Stimulated activated CD4-positive, alpha-beta T cell treated with anti-CD3 and anti-CD28 coated beads, Interleukin-12 subunit alpha, Interleukin-12 subunit beta, amount 100 ng/mL, for 4 hours (primary cell): ENCODE measurements at regions not wholly inside any gene's neighbourhood (a gene's known extent, or its start where the extent isn't known, plus 50 kb on each side); places are given as distances from the start of the nearest gene placed in this dataset.
"Not testable (repeated sequence)": the region's sequence is repeated elsewhere in the genome, so short reads cannot be mapped to it uniquely, and the experiment has no call there.

Source experiments
- DNase-seq: peaks from one replicate; pipeline ENCODE4 v3.0.0-alpha.2; 2020

- no peak for DNase-seq
Observed at GRCh38 chr2:13942111-13942510, 690.4 kb upstream of the LRATD1 start.

DNA sequence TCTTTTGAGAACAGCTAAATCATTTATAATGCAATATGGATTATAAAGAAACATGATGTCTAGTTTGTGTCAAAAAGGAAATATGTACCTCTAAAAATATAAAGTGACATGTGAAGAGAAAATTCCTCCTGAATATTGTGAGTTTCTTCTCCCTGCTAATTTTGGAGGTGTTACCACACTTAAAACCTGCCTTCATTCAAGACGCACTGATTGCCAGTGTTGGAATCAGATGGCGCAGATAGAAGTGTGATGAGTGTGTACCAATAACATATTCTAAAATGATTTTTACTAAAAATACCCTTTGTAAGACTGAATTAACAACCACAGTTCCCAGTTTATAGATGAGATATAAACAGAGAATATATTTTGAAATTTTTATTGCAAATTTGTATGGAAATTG lies 681.8 kb upstream of the LRATD1 start:
- no peak for DNase-seq

GRCh38 chr2:13968811-13969210 lies 663.7 kb upstream of the LRATD1 start:
- no peak for DNase-seq

- DNase-seq: no peak
Observed at GRCh38 chr2:13986119-13986720, 646.3 kb upstream of the LRATD1 start.

GRCh38 chr2:13996527-13996926 lies 636.0 kb upstream of the LRATD1 start:
- no peak for DNase-seq

- no peak for DNase-seq
Observed at GRCh38 chr2:14011190-14011589, 621.3 kb upstream of the LRATD1 start.

DNA sequence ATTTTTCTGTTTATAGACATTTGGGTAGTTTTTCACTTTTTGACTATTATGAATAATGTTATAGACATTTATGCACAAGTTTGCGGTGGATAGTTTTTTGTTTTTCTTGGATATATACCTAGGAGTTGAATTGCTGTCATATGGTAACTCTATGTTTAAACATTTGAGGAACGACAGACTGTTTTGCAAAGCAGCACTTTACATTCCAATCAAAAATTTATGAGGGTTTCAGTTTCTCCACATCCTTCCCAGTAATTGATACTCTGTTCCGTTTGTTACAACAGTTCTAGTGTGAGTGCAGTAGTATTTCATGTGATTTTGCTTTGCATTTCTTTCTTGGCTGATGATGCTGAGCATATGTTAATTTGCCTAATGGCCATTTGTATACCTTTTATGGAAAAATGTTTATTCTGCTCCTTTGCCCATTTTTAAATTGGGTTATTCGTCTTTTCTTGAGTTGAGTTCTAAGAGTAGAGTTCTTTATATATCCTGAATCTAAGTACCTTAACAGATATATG lies 617.3 kb upstream of the LRATD1 start:
- no peak for DNase-seq

GRCh38 chr2:14016289-14016955 lies 616.1 kb upstream of the LRATD1 start:
- DNase-seq: no peak

DNA sequence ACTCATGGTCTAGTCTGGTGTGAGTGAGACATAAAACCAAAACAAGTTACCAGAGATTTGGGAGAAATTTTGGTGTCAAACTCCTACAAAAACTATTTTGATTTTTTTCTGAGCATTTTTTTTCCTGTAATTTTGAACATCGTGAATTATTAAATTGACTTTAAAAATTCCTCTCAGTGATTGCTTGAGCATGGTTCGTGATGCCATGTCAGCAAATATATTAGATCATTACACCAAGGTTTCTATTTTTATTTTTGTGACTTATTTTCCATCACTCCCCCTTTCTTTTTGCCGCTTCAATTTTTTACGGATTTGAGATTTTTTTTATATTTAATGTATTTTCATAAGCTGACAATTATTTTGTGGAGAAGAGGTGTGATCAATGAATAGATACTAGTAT lies 613.9 kb upstream of the LRATD1 start:
- DNase-seq: no peak

DNA sequence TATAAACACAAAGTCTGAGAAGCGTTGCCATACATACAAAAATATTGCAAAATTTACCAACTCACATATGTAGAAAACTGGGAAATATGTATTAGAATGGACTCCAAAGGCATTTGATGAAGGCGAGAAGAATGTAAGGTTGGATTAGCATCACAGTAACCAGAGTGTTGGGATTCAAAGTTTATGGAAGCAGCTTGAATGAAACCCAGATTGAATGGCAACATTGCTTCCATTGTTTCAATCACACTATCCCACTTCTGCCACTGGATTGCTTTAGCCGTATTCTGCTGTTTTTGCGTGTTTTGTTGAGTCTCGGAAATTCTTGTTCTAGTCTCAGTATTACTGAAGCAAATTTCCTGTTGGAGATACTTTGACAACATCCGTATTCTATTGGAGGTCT lies 609.0 kb upstream of the LRATD1 start:
- DNase-seq: no peak

DNA sequence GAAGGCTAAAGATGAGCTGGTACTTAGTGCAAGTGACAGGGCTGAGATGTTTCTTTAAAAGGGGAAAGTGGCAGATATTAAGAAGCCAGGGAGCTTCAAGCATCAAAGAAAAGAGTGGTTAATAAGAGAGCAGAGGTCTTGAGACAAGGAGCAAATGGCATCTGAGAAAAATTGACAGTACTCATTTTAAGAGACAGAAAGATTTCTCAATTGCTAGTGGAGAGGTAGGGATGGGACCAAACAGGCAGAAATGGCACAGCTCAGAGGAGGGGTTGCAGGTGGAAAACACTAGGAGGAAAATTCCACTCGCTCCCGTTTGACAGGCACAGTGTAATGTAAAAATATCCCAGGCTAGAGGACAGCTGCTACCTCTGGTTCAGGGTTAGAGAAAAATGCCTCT lies 593.4 kb upstream of the LRATD1 start:
- DNase-seq: no peak

- DNase-seq: no peak
Observed at GRCh38 chr2:14047491-14047890, 585.0 kb upstream of the LRATD1 start.

- DNase-seq: no peak
Observed at GRCh38 chr2:14051401-14051800, 581.1 kb upstream of the LRATD1 start.

- DNase-seq: no peak
Observed at GRCh38 chr2:14053105-14053504, 579.4 kb upstream of the LRATD1 start.

DNA sequence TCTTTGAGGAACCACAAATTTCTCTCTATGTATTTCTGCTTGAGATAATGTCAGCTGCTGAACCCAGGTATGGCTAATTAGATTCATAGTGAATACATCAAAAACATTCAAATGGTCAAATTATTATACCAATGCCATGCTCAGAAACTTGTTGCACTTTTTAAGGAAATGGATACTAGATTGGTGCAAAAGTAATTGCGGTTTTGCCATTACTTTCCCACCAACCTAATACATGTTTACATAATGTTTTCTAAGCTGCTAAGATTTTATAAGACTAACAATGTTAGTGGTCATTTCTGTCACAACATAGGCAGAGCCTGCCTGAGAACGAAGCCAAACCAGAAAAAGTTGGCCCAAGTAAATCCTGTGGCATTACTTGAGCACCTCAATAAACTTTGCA lies 568.2 kb upstream of the LRATD1 start:
- no peak for DNase-seq

- DNase-seq: no peak
Observed at GRCh38 chr2:14072338-14072737, 560.2 kb upstream of the LRATD1 start.

- no peak for DNase-seq
Observed at GRCh38 chr2:14074691-14075090, 557.8 kb upstream of the LRATD1 start.

DNA sequence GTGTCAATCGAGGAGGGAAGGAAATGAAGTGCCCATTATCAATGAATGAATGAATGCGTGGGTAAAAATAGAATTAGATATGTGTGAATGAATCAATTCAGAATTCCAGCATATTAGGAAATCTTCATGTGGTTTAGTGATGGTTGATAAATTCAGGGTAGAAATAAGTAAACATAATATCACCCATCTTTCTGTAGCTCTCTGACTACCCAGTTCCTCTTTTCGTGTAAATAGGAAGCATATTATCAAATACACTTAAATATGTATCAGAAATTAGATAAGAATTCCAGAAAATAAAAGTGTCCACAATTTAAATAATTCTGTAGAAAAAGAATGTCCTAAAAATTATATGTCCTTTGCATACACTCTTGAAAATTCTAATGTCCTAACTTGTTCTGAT lies 552.9 kb upstream of the LRATD1 start:
- no peak for DNase-seq

DNA sequence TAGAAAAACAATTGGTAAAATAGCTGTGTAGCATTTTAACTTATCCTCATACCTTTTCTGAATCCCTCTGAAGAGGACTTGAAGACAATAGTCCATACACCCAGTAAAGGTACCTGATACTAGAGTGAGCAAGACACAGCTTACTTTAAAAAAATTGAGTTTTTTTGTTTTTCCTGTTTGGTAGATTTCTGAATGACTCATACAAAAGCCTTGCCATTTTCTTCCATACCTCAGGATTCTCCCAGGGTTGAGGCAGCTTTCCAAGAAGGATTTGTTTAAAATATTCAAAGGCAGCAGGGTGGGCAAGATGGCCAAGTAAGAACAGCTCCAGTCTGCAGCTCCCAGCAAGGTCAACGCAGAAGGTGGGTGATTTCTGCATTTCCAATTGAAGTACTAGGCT lies 551.0 kb upstream of the LRATD1 start:
- DNase-seq: no peak

DNA sequence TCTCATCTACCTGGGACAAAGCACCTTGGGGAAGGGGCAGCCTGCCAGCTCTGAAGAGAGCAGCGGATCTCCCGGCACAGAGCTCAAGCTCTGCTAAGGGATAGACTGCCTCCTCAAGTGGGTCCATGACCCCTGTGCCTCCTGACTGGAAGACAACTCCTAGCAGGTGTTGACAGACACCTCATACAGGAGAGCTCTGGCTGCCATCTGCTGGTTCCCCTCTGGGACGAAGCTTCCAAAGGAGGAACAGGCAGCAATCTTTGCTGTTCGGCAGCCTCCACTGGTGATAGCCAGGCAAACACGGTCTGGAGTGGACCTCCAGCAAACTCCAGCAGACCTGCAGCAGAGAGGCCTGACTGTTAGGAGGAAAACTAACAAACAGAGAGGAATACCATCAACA lies 549.9 kb upstream of the LRATD1 start:
- no peak for DNase-seq

- DNase-seq: no peak
Observed at GRCh38 chr2:14094592-14094991, 537.9 kb upstream of the LRATD1 start.

GRCh38 chr2:14099101-14099500 lies 533.4 kb upstream of the LRATD1 start:
- DNase-seq: not testable (repeated sequence)

- no peak for DNase-seq
Observed at GRCh38 chr2:14114275-14114674, 518.2 kb upstream of the LRATD1 start.

GRCh38 chr2:14120376-14120775 lies 512.1 kb upstream of the LRATD1 start:
- no peak for DNase-seq
